T-cell (primary cell): ENCODE measurements at regions not wholly inside any gene's neighbourhood (a gene's known extent, or its start where the extent isn't known, plus 50 kb on each side); places are given as distances from the start of the nearest gene placed in this dataset.

Source experiments
- ATAC-seq, 4 experiments: fragments of 200-7000 bp in 3 of 4; fragments of 150-1000 bp in 1 of 4; cut with Tn5 transposase; replicated peaks in 1 of 4; 1 replicate in 3 of 4; 2 replicates in 1 of 4; pipeline ENCODE4 v1.10.0; 2021; ENCODE audit warnings: moderate library complexity in 3 of 4, mild to moderate bottlenecking in 2 of 4, moderate number of reproducible peaks in 1 of 4
- CTCF ChIA-PET, 2 donors: fragments of 300-600 bp; sonication (Branson Sonifier 250); formaldehyde crosslinking; loops; one replicate each; lab custom pipeline; 2022; ENCODE audit warnings: antibody characterized with exemption in 2 of 2; lab: Charles Lee
- POLR2A ChIA-PET, 2 donors: fragments of 300-600 bp; sonication (Branson Sonifier 250); formaldehyde crosslinking; loops; one replicate each; lab custom pipeline; 2022; ENCODE audit warnings: antibody characterized with exemption in 2 of 2; lab: Charles Lee
- DNase-seq, 35 experiments: peaks; one replicate each; pipeline versions ENCODE4 v3.0.0 to v3.0.0-alpha.2; 2013 to 2023
- H3K27ac ChIP-seq: one replicate; pipeline ENCODE4 v1.5.1; 2013; ENCODE audit warnings: low read length
- H3K27me3 ChIP-seq, 2 experiments: replicated peaks in 1 of 2; 1 replicate in 1 of 2; 2 replicates in 1 of 2; pipeline versions ENCODE4 v1.6.1 to v1.7.0; 2013; ENCODE audit warnings: low read length in 1 of 2, mixed read lengths in 1 of 2; ENCODE audit not compliant: control insufficient read depth in 2 of 2, insufficient read depth in 2 of 2; ENCODE audit errors: extremely low read depth in 1 of 2
- H3K36me3 ChIP-seq, 2 donors: 1 replicate in 1 of 2; 2 replicates in 1 of 2; pipeline versions ENCODE4 v1.6.1 to v1.7.0; 2013; ENCODE audit warnings: low read length in 1 of 2; ENCODE audit not compliant: control insufficient read depth in 2 of 2, insufficient read depth in 1 of 2; ENCODE audit errors: extremely low read depth in 1 of 2
- H3K4me1 ChIP-seq, 2 experiments: 1 replicate in 1 of 2; 2 replicates in 1 of 2; pipeline versions ENCODE4 v1.6.1 to v1.7.0; 2013; ENCODE audit warnings: low read length in 2 of 2, mixed read lengths in 1 of 2; ENCODE audit not compliant: insufficient read depth in 2 of 2, control insufficient read depth in 1 of 2; ENCODE audit errors: extremely low read depth in 1 of 2
- H3K4me3 ChIP-seq, 2 donors: 1 replicate in 1 of 2; 2 replicates in 1 of 2; pipeline versions ENCODE4 v1.5.1 to v1.7.0; 2013; ENCODE audit warnings: mild to moderate bottlenecking in 2 of 2, low read length in 1 of 2, moderate library complexity in 1 of 2; ENCODE audit not compliant: control insufficient read depth in 1 of 2; ENCODE audit errors: extremely low read depth in 1 of 2
- H3K9me3 ChIP-seq: 2 replicates; pipeline ENCODE4 v1.7.0; 2013
- H3K27ac Mint-ChIP-seq, 2 donors: one replicate each; pipeline ENCODE4 v1.8.0; 2020 to 2021; ENCODE audit warnings: mild to moderate bottlenecking in 2 of 2, mixed read lengths in 2 of 2
- H3K27me3 Mint-ChIP-seq, 2 donors: one replicate each; pipeline ENCODE4 v1.8.0; 2021 to 2022; ENCODE audit warnings: mixed read lengths in 2 of 2
- H3K36me3 Mint-ChIP-seq: one replicate; pipeline ENCODE4 v1.8.0; 2021; ENCODE audit warnings: mixed read lengths
- H3K4me1 Mint-ChIP-seq, 3 donors: one replicate each; pipeline ENCODE4 v1.8.0; 2020 to 2022; ENCODE audit warnings: mixed read lengths in 3 of 3, mild to moderate bottlenecking in 1 of 3
- H3K4me3 Mint-ChIP-seq, 3 donors: one replicate each; pipeline ENCODE4 v1.8.0; 2020 to 2022; ENCODE audit warnings: mild to moderate bottlenecking in 3 of 3, mixed read lengths in 3 of 3, moderate library complexity in 3 of 3
- H3K9me3 Mint-ChIP-seq, 3 donors: one replicate each; pipeline ENCODE4 v1.8.0; 2020 to 2022; ENCODE audit warnings: mixed read lengths in 3 of 3
- WGBS: methylation state at CpG from one replicate; pipeline ENCODE4 v1.1.5; 2013; ENCODE audit warnings: missing lambda C conversion rate; ENCODE audit not compliant: insufficient coverage; 5-methylcytosine and 5-hydroxymethylcytosine counted together

DNA sequence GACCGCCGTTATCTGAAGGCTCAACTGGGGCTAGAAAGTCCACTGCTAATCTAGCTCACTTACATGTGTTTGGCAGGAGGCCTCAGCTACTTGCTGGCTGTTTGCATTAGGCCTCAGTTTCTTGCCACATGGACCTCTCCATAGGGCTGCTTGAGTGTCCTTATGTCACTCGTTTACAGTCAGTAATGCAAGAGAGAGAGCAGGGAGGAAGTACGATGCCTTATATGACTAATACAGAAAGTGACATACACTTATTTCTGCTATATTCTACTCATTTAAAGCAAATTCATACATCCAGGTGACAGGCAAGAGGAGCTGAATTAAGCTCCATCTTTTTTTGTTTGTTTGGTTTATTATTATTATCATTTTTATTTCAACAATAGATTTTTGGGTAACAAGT is 179.6 kb downstream of the LURAP1L start:
- Histone ChIP-seq H3K36me3 (no peaks in the 10 kb centered on the region), H3K9me3 (no peaks in the 10 kb centered on the region), H3K4me3 (no peak overlapping the region), H3K27ac (no peak overlapping the region), H3K27me3 (no peaks in the 10 kb centered on the region), H3K4me1 (no peaks in the 10 kb centered on the region)
- POLR2A ChIA-PET = no interaction called here
- ATAC-seq (no peak), DNase-seq (no peak)
- Mint-ChIP-seq H3K27me3 (no peaks in the 10 kb centered on the region), H3K9me3 (peaks cover 26 to 36% (median 36%) of the 10 kb centered on the region in 3 donors), H3K4me3 (no peak overlapping the region), H3K36me3 (no peaks in the 10 kb centered on the region), H3K4me1 (no peaks in the 10 kb centered on the region), H3K27ac (no peak overlapping the region)
- CTCF ChIA-PET = no interaction called here
- WGBS = 96% methylated on average over 2 of the region's 4 CpGs

DNA sequence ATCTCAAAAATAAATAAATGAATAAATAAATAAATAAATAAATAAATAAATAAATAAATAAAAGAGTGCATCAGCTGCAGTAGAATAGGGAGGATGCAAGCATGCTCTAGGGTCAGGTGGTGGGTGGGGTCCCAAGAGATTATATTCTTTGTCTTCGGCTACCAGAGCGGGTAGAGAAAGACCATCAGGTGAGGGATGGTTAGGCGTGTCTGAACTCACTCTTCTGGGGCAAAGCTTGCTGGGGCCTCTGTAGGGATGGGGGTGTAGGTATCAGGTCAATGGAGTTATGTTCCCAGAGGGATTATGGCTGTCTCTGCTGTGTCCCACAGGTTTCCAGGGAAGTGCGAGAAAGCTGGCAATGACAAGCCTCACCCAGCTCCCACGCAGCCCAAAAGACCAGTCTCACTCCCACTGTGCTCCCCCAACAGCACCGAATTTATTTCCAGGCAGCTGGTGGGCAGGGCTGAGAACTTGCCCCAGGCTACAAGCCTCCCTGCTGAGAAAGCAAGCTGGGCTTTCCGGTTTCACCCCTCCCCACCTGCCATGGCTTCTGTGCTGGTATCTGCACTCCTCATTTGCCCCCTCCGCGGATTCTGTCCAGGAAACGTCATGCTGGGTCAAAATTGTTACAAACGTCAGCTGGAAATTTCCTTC is 180.8 kb downstream of the LURAP1L start:
- H3K27ac ChIP-seq = no peak overlapping the region
- no peaks in the 10 kb centered on the region for H3K36me3 Mint-ChIP-seq

DNA sequence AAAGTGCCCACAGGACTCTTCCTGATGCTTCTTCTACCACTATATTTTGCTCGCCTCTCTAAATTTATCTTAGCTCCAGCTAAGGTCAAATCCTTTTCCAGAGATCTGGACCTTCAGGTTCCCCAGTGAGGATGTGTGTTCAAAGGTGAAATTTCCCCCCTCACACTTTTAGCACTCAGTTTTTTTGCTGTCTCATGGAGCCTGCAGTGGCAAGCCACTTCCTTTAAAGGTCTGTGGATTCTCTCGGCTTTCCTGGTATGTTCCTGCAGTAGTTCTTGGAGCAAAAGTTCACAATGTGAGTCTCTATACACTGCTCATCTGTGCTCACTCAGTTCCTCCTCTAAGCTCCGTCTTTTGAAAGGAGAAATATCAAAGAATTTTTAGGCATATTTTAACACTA is 181.4 kb downstream of the LURAP1L start:
- ChIA-PET CTCF (no interaction called here), POLR2A (no interaction called here)
- no CpG with 5 or more reads among the region's 3 CpGs for WGBS
- Histone ChIP-seq H3K4me3 (no peak overlapping the region), H3K27me3 (no peaks in the 10 kb centered on the region), H3K9me3 (no peaks in the 10 kb centered on the region), H3K27ac (no peak overlapping the region), H3K4me1 (no peaks in the 10 kb centered on the region), H3K36me3 (no peaks in the 10 kb centered on the region)
- DNase-seq (no peak), ATAC-seq (no peak)
- Mint-ChIP-seq H3K4me1 (no peaks in the 10 kb centered on the region), H3K36me3 (no peaks in the 10 kb centered on the region), H3K9me3 (peaks cover 21 to 36% (median 30%) of the 10 kb centered on the region in 3 donors), H3K4me3 (no peak overlapping the region), H3K27me3 (no peaks in the 10 kb centered on the region), H3K27ac (no peak overlapping the region)

More for the DNA sequence above, 180.8 kb downstream of the LURAP1L start:
- POLR2A ChIA-PET = no interaction called here
- Mint-ChIP-seq H3K27ac (no peak overlapping the region), H3K27me3 (no peaks in the 10 kb centered on the region), H3K4me1 (no peaks in the 10 kb centered on the region), H3K9me3 (peaks cover 21 to 36% (median 30%) of the 10 kb centered on the region in 3 donors), H3K4me3 (no peak overlapping the region)
- no peaks in the 10 kb centered on the region for H3K4me1 ChIP-seq
- no peaks in the 10 kb centered on the region for H3K27me3 ChIP-seq
- 80% methylated on average over 10 of the region's 11 CpGs for WGBS
- H3K9me3 ChIP-seq = no peaks in the 10 kb centered on the region
- CTCF ChIA-PET = no interaction called here
- no peak overlapping the region for H3K4me3 ChIP-seq
- no peak for DNase-seq
- no peaks in the 10 kb centered on the region for H3K36me3 ChIP-seq
- no peak for ATAC-seq

DNA sequence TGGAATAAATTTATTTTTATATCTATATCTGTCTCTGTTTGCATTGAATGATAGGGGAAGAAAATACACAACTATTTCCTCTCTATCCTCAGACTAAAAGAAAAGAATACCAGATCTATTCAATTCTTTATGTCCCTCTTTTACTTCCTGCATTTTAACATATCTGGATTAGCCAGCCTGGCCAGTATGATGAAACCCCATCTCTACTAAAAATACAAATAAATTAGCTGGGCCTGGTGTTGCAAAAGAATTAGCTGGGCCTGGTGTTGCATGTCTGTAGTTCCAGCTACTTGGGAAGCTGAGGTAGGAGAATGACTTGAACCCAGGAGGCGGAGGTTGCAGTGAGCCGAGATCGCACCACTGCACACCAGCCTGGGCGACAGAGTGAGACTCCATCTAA is 182.0 kb downstream of the LURAP1L start:
- Mint-ChIP-seq H3K9me3 (peaks cover 22 to 32% (median 28%) of the 10 kb centered on the region in 3 donors), H3K27ac (no peak overlapping the region), H3K4me1 (no peaks in the 10 kb centered on the region), H3K4me3 (no peak overlapping the region), H3K36me3 (no peaks in the 10 kb centered on the region), H3K27me3 (no peaks in the 10 kb centered on the region)
- DNase-seq (no peak), ATAC-seq (no peak)
- Histone ChIP-seq H3K9me3 (no peaks in the 10 kb centered on the region), H3K27me3 (no peaks in the 10 kb centered on the region), H3K4me3 (no peak overlapping the region), H3K27ac (no peak overlapping the region), H3K36me3 (no peaks in the 10 kb centered on the region), H3K4me1 (no peaks in the 10 kb centered on the region)
- CTCF ChIA-PET = no interaction called here
- POLR2A ChIA-PET = no interaction called here
- no CpG with 5 or more reads among the region's 4 CpGs for WGBS

DNA sequence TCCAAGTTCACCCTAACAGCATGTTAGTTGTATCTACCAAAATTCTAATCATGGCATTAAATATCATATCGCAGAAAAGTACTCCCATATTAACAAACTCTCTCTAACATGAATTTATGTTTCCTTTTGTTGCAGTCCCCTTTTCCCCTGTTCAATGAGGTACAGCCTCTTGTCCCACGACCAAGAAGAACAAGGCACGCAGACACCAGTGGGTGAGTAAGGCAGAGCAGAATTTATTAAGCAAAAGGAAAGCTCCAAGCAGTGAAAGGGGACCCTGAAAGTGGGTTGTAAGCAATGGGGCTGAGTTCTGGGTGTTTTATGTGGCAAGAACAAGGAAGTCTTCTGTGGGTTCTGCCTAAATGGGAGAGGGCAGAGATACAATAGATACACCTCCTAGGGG is 183.5 kb downstream of the LURAP1L start:
- Mint-ChIP-seq H3K27ac (no peak overlapping the region), H3K4me1 (no peaks in the 10 kb centered on the region), H3K27me3 (no peaks in the 10 kb centered on the region), H3K36me3 (no peaks in the 10 kb centered on the region), H3K4me3 (no peak overlapping the region), H3K9me3 (peaks cover 18 to 23% (median 21%) of the 10 kb centered on the region in 3 donors)
- CTCF ChIA-PET = no interaction called here
- POLR2A ChIA-PET = no interaction called here
- Histone ChIP-seq H3K27ac (no peak overlapping the region), H3K4me3 (no peak overlapping the region), H3K27me3 (no peaks in the 10 kb centered on the region), H3K36me3 (no peaks in the 10 kb centered on the region), H3K9me3 (no peaks in the 10 kb centered on the region), H3K4me1 (no peaks in the 10 kb centered on the region)
- DNase-seq (no peak), ATAC-seq (no peak)
- WGBS = 83% methylated on average over 2 of the region's 3 CpGs

DNA sequence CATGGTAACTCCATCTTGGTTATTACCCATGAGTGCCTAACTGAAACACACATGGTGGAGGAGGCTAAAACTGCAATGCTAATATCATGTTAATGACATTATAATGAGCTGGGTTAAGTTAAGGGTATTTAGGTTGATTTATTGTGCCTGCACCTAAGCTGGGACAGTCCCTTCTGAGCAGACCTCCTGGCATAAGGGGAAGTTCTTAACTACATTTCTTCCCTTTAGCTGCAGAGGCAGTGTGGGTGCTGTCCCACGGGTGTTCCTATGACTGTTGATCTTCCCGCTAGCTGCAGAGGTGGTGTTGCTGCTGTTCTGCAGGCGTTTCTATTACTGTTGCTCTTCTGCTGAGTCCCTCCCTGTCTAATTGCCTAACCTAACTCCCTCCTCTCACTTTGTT is 183.9 kb downstream of the LURAP1L start:
- Histone ChIP-seq H3K9me3 (no peaks in the 10 kb centered on the region), H3K36me3 (no peaks in the 10 kb centered on the region), H3K27me3 (no peaks in the 10 kb centered on the region), H3K27ac (no peak overlapping the region), H3K4me1 (no peaks in the 10 kb centered on the region), H3K4me3 (no peak overlapping the region)
- DNase-seq (no peak), ATAC-seq (no peak)
- Mint-ChIP-seq H3K9me3 (peaks cover 17 to 23% (median 19%) of the 10 kb centered on the region in 3 donors), H3K27ac (no peak overlapping the region), H3K36me3 (no peaks in the 10 kb centered on the region), H3K4me1 (no peaks in the 10 kb centered on the region), H3K4me3 (no peak overlapping the region), H3K27me3 (no peaks in the 10 kb centered on the region)
- POLR2A ChIA-PET = no interaction called here
- CTCF ChIA-PET = no interaction called here
- no CpG with 5 or more reads among the region's 3 CpGs for WGBS
